SK-N-SH treated with all-trans-retinoic acid at 6 μM for 48 hours (cell line): ENCODE measurements at regions not wholly inside any gene's neighbourhood (a gene's known extent, or its start where the extent isn't known, plus 50 kb on each side); places are given as distances from the start of the nearest gene placed in this dataset.

ENCODE experiments used
- ATAC-seq: fragments of 200-7000 bp; cut with Tn5 transposase; 3 replicates; pipeline ENCODE4 v1.9.1; 2020; ENCODE audit warnings: mild to moderate bottlenecking, moderate library complexity
- ARNTL ChIP-seq: fragments of 450-650 bp; formaldehyde crosslinking; IDR thresholded peaks from 2 replicates; pipeline ENCODE4 v1.5.0; 2020; ENCODE audit warnings: low read depth, mild to moderate bottlenecking, moderate library complexity, borderline replicate concordance
- BACH2 ChIP-seq: fragments of 250-450 bp; sonication (Bioruptor Pico); IDR thresholded peaks from 2 replicates; pipeline ENCODE4 v1.9.0; 2021; ENCODE audit warnings: mild to moderate bottlenecking, borderline replicate concordance
- CREB5 ChIP-seq: fragments of 250-450 bp; sonication (Bioruptor Pico); IDR thresholded peaks from 2 replicates; pipeline ENCODE4 v1.5.1; 2020; ENCODE audit warnings: low read depth, mild to moderate bottlenecking, moderate library complexity
- CSDC2 ChIP-seq: fragments of 250-450 bp; sonication (Bioruptor Pico); IDR thresholded peaks from 2 replicates; pipeline ENCODE4 v1.5.0; 2020; ENCODE audit warnings: mild to moderate bottlenecking, moderate library complexity
- CSRNP3 ChIP-seq: fragments of 250-450 bp; sonication (Bioruptor Pico); IDR thresholded peaks from 2 replicates; pipeline ENCODE4 v1.5.1; 2021; ENCODE audit warnings: mild to moderate bottlenecking, moderate library complexity
- ESRRG ChIP-seq: fragments of 250-450 bp; sonication (Bioruptor Pico); IDR thresholded peaks from 2 replicates; pipeline ENCODE4 v1.6.1; 2021; ENCODE audit warnings: mild to moderate bottlenecking
- ISL1 ChIP-seq: fragments of 250-450 bp; sonication (Bioruptor Pico); IDR thresholded peaks from 2 replicates; pipeline ENCODE4 v2.1.2; 2022; ENCODE audit warnings: mild to moderate bottlenecking, moderate library complexity
- OSR1 ChIP-seq: fragments of 250-450 bp; sonication (Bioruptor Pico); IDR thresholded peaks from 2 replicates; pipeline ENCODE4 v1.8.0; 2022; ENCODE audit warnings: moderate library complexity, mild to moderate bottlenecking, inconsistent platforms
- PATZ1 ChIP-seq: fragments of 250-450 bp; sonication (Bioruptor Pico); IDR thresholded peaks from 2 replicates; pipeline ENCODE4 v1.8.0; 2020; ENCODE audit warnings: mild to moderate bottlenecking, moderate library complexity, borderline replicate concordance
- POU6F1 ChIP-seq: fragments of 250-450 bp; sonication (Bioruptor Pico); IDR thresholded peaks from 2 replicates; pipeline ENCODE4 v1.8.0; 2021; ENCODE audit warnings: low read depth, mild to moderate bottlenecking, moderate library complexity, borderline replicate concordance
- PPARA ChIP-seq: fragments of 250-450 bp; sonication (Bioruptor Pico); IDR thresholded peaks from 2 replicates; pipeline ENCODE4 v1.5.0; 2020; ENCODE audit warnings: mild to moderate bottlenecking, borderline replicate concordance
- SNAI2 ChIP-seq: fragments of 250-450 bp; sonication (Bioruptor Pico); IDR thresholded peaks from 2 replicates; pipeline ENCODE4 v1.5.0; 2020; ENCODE audit warnings: mild to moderate bottlenecking, moderate library complexity
- TCF4 ChIP-seq: fragments of 250-450 bp; sonication (Bioruptor Pico); IDR thresholded peaks from 2 replicates; pipeline ENCODE4 v1.8.0; 2021; ENCODE audit warnings: mild to moderate bottlenecking, moderate library complexity, borderline replicate concordance
- TOX ChIP-seq: fragments of 250-450 bp; sonication (Bioruptor Pico); IDR thresholded peaks from 2 replicates; pipeline ENCODE4 v1.8.0; 2021; ENCODE audit warnings: mild to moderate bottlenecking, moderate library complexity, borderline replicate concordance
- TSHZ2 ChIP-seq: fragments of 250-450 bp; sonication (Bioruptor Pico); IDR thresholded peaks from 2 replicates; pipeline ENCODE4 v1.5.0; 2020; ENCODE audit warnings: mild to moderate bottlenecking, moderate library complexity
- ZC3H10 ChIP-seq: fragments of 250-450 bp; sonication (Bioruptor Pico); IDR thresholded peaks from 2 replicates; pipeline ENCODE4 v1.5.1; 2021; ENCODE audit warnings: mild to moderate bottlenecking, moderate library complexity
- ZFP3 ChIP-seq: fragments of 250-450 bp; sonication (Bioruptor Pico); IDR thresholded peaks from 2 replicates; pipeline ENCODE4 v1.5.0; 2020; ENCODE audit warnings: mild to moderate bottlenecking, moderate library complexity
- ZFP30 ChIP-seq: fragments of 450-650 bp; formaldehyde crosslinking; IDR thresholded peaks from 2 replicates; pipeline ENCODE4 v1.5.0; 2022; ENCODE audit warnings: mild to moderate bottlenecking, moderate library complexity
- ZNF565 ChIP-seq: fragments of 450-650 bp; formaldehyde crosslinking; conservative IDR thresholded peaks from 2 replicates; pipeline ENCODE4 v1.5.0; 2020; ENCODE audit warnings: low read depth, mild to moderate bottlenecking, moderate library complexity
- ZNF70 ChIP-seq: fragments of 450-650 bp; formaldehyde crosslinking; IDR thresholded peaks from 2 replicates; pipeline ENCODE4 v1.5.0; 2020; ENCODE audit warnings: mild to moderate bottlenecking, moderate library complexity
- ZNF8 ChIP-seq: fragments of 450-650 bp; formaldehyde crosslinking; IDR thresholded peaks from 2 replicates; pipeline ENCODE4 v1.5.0; 2020; ENCODE audit warnings: mild to moderate bottlenecking, moderate library complexity

- TF ChIP-seq CREB5 (CRISPR knock-in tag) = no peak
- TF ChIP-seq PPARA = no peak
- TF ChIP-seq ARNTL (CRISPR knock-in tag) = no peak
- TF ChIP-seq TOX = no peak
- no peak for ATAC-seq
Measured at GRCh38 chr2:21759819-21760218, 636.1 kb downstream of the TDRD15 start.

- no peak for TF ChIP-seq CSDC2 (CRISPR knock-in tag)
- TF ChIP-seq BACH2 (CRISPR knock-in tag) = no peak
- no peak for TF ChIP-seq TOX
- no peak for TF ChIP-seq ESRRG (CRISPR knock-in tag)
- no peak for TF ChIP-seq ZNF565
- no peak for TF ChIP-seq SNAI2 (CRISPR knock-in tag)
- no peak for TF ChIP-seq ZC3H10 (CRISPR knock-in tag)
- TF ChIP-seq ZNF70 (CRISPR knock-in tag) = no peak
- TF ChIP-seq ARNTL (CRISPR knock-in tag) = no peak
- TF ChIP-seq ZFP3 (CRISPR knock-in tag) = no peak
- TF ChIP-seq CREB5 (CRISPR knock-in tag) = no peak
- TF ChIP-seq PPARA = no peak
- TF ChIP-seq OSR1 (CRISPR knock-in tag) = no peak
- no peak for TF ChIP-seq ISL1 (CRISPR knock-in tag)
- TF ChIP-seq POU6F1 = no peak
- TF ChIP-seq PATZ1 (CRISPR knock-in tag) = no peak
- no peak for TF ChIP-seq TSHZ2
- no peak for TF ChIP-seq TCF4
- TF ChIP-seq ZNF8 (CRISPR knock-in tag) = no peak
- ATAC-seq = no peak
Measured at GRCh38 chr2:21761361-21761760, 637.6 kb downstream of the TDRD15 start.

- no peak for ATAC-seq
- TF ChIP-seq ZNF70 (CRISPR knock-in tag) = no peak
- TF ChIP-seq OSR1 (CRISPR knock-in tag) = no peak
- no peak for TF ChIP-seq BACH2 (CRISPR knock-in tag)
- no peak for TF ChIP-seq CSRNP3 (CRISPR knock-in tag)
- no peak for TF ChIP-seq TSHZ2
- TF ChIP-seq ZFP30 (CRISPR knock-in tag) = no peak
- TF ChIP-seq TOX = no peak
- TF ChIP-seq PATZ1 (CRISPR knock-in tag) = no peak
- no peak for TF ChIP-seq SNAI2 (CRISPR knock-in tag)
- no peak for TF ChIP-seq PPARA
- no peak for TF ChIP-seq ZFP3 (CRISPR knock-in tag)
- TF ChIP-seq, all 23 proteins: peak for 0
Measured at GRCh38 chr2:21763501-21763900, 639.7 kb downstream of the TDRD15 start.
